ENCODE measurements at regions not wholly inside any gene's neighbourhood (a gene's known extent, or its start where the extent isn't known, plus 50 kb on each side); places are given as distances from the start of the nearest gene placed in this dataset.

DNA sequence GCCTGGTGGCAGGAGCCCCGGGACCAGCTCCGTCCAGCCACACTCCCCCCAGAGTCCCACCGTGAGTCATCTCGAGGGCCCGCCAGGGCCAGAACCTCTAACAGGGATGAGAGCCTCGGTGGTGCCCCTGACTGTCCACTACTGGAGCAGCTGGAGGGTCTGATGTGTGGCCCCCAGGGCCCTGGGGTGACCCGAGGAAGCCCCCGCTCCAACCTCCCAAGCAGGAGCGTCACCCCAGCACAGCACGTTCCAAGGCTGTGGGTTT, 135.9 kb upstream of the NKX1-1 start:
- Histone ChIP-seq H3K36me3 (ENCODE audit: control insufficient read depth, insufficient read depth, low read length) (no peaks in the 10 kb centered on the region), H3K4me3 (replicated peaks; ENCODE audit: low read depth, low read length) (no peak overlapping the region), H3K27me3 (replicated peaks; ENCODE audit: control insufficient read depth, insufficient read depth, low read length) (no peaks in the 10 kb centered on the region)
- TF ChIP-seq, protein P1, sequence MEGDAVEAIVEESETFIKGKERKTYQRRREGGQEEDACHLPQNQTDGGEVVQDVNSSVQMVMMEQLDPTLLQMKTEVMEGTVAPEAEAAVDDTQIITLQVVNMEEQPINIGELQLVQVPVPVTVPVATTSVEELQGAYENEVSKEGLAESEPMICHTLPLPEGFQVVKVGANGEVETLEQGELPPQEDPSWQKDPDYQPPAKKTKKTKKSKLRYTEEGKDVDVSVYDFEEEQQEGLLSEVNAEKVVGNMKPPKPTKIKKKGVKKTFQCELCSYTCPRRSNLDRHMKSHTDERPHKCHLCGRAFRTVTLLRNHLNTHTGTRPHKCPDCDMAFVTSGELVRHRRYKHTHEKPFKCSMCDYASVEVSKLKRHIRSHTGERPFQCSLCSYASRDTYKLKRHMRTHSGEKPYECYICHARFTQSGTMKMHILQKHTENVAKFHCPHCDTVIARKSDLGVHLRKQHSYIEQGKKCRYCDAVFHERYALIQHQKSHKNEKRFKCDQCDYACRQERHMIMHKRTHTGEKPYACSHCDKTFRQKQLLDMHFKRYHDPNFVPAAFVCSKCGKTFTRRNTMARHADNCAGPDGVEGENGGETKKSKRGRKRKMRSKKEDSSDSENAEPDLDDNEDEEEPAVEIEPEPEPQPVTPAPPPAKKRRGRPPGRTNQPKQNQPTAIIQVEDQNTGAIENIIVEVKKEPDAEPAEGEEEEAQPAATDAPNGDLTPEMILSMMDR (IDR thresholded peaks at IDR 0.05; ENCODE audit: insufficient read depth, low read length, poor library complexity, severe bottlenecking), result no peak
- no peak for DNase-seq (ENCODE audit: extremely low read depth, insufficient read length)

DNA sequence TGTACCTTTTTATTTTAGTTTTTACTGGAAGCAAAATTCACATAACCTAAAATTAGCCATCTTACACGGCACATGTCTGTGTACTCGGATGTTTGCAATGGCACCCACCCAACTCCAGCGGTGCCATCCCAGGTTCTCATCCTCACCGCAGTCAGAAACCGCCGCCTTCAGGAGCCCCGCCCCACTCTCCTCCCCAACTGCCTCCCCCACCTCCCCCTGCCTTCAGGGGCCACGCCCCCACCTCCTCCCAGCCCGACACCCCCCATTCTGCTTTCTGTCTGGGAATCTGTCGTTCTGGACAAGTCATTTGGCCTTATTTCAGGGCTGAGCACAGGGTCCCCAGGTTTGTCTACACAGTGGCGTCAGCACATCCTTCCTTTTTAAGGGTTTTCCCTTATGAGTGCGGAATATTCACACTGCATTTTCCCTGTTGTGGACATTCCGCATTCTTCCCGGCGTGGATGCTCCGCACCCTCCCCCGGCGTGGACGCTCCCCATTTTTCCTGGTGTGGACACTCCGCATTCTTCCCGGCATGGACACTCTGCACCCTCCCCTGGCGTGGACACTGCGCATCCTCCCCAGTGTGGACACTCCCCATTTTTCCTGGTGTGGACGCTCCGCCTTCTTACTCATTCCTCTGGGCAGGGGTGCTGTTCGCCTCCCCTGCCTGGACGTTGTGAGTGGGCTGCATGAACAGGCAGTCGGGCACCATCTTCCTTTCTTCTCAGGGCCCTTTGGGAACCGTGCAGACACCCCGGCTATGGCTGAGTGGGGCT, 135.4 kb upstream of the NKX1-1 start:
- H3K4me3 ChIP-seq (replicated peaks; ENCODE audit: low read depth, low read length), result no peak overlapping the region
- DNase-seq (ENCODE audit: extremely low read depth, insufficient read length), result no peak
- H3K36me3 ChIP-seq (ENCODE audit: control insufficient read depth, insufficient read depth, low read length), result no peaks in the 10 kb centered on the region
- TF ChIP-seq, protein P1 (IDR thresholded peaks at IDR 0.05; ENCODE audit: insufficient read depth, low read length, poor library complexity, severe bottlenecking), result no peak
- H3K27me3 ChIP-seq (replicated peaks; ENCODE audit: control insufficient read depth, insufficient read depth, low read length), result no peaks in the 10 kb centered on the region

DNA sequence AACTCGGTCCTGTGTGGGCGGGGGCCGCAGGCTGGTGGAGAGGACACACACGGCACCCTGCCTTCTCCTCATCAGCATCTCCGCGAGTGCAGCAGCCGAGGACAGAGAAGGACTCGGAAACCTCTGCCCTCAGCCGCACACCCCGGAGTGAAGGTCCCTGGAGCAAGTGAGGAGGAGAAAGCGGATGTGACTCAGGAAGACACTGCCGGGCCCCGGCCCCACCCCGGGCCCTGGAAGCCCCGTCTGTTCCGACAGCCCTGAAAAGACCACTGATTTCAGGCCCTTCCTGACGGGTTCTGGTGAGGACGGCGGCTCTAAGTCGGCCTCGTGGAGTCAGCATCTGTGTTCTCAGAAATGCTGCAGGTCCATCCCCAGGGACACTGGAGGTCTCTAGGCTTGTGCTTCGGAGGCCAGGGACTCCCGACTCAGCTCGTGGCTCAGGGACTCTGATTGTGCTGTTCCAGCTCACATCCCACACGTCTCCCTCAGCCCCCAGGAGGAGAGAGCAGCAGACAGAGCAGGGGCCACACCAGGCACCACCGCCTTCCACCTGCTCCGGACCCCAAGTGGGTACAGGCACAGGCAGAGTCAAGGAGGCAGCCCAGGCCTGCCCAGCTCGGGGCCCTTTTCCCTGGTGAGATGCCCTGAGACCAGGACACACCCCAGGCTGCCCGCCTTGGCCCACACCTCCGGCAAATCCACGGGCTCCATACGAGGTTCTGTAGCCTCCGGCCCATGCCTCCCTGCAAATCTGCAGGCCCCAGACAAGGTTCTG, 134.5 kb upstream of the NKX1-1 start:
- Histone ChIP-seq H3K36me3 (ENCODE audit: control insufficient read depth, insufficient read depth, low read length) (no peaks in the 10 kb centered on the region), H3K4me3 (replicated peaks; ENCODE audit: low read depth, low read length) (no peak overlapping the region), H3K27me3 (replicated peaks; ENCODE audit: control insufficient read depth, insufficient read depth, low read length) (no peaks in the 10 kb centered on the region)
- DNase-seq (ENCODE audit: extremely low read depth, insufficient read length), result no peak
- TF ChIP-seq, protein P1 (IDR thresholded peaks at IDR 0.05; ENCODE audit: insufficient read depth, low read length, poor library complexity, severe bottlenecking), result no peak

DNA sequence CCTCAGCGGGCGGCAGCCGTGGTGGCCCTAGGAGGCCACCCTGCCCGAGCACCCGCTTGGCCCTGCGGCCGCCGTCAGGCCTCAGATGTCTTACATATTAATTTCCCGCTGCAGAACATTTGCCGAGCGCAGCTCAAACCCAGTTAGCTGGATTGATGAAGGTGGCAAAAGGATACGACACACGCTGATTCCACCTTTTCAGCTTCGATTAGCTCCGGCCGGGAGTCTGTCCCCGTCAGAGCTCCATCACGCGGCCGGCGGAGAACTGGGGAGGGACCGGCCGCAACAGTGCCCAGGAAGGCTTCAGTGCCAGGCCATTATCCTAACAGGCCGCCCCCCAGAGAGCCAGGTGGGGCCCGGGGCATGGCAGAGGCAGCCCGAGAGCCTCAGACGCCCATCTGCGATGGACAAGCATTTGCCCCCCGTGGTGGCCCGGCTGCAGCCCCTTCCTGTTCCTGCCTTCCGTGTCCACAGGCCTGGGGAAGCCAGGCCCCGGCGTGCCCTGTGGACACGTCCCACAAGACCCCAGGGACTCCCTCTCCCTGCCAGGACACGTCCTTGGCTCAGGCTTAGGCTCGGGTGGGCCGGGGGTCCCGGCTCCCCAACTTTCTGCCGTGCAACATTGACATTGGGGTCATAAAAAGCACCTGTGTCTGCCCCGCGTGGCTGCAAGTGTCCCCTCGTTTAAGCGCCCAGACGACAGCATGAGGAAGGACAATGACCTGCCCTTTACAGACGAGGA, 133.8 kb upstream of the NKX1-1 start:
- Histone ChIP-seq H3K36me3 (ENCODE audit: control insufficient read depth, insufficient read depth, low read length) (no peaks in the 10 kb centered on the region), H3K27me3 (replicated peaks; ENCODE audit: control insufficient read depth, insufficient read depth, low read length) (no peaks in the 10 kb centered on the region), H3K4me3 (replicated peaks; ENCODE audit: low read depth, low read length) (no peak overlapping the region)
- no peak for DNase-seq (ENCODE audit: extremely low read depth, insufficient read length)
- TF ChIP-seq, protein P1 (IDR thresholded peaks at IDR 0.05; ENCODE audit: insufficient read depth, low read length, poor library complexity, severe bottlenecking), result no peak

DNA sequence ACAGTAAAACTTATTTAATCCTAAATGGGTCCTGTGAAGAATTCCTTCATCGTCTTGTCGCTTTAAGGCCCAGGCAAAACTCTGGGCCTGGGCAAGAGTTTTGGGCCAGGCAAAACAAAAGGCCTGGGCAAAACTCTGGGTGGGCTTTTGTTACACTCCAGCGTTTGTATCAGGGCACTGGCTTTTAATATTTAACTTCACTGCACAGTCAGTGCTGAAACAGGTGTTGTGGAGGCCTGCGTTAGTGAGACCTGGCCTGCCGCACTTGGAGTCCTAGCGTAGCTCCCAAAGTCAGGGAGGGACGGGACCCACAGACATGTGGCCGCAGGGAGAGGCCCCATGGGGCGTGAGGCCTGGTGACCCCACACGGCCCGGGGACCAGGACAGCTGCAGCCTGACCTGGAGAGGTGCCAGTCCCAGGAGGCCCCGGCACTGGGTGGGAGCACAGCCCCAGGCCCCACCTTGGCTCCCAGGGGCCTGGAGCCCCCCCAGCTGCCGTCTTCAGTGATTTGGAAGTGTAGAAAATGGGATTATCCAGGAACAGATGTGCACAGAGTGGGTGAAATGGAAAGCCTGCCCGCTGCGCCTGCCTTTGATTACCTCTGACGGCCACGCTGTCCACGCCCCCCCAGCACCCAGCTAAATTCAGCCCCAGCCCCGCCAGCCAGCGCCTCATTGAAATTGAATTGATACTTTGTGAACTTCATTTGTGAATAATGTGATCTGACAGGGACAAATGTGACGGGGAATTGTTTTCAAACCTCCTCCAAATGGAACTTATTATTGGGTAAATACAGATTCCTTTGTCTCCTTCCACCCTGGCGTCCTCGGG, 132.9 kb upstream of the NKX1-1 start:
- Histone ChIP-seq H3K36me3 (ENCODE audit: control insufficient read depth, insufficient read depth, low read length) (no peaks in the 10 kb centered on the region), H3K27me3 (replicated peaks; ENCODE audit: control insufficient read depth, insufficient read depth, low read length) (no peaks in the 10 kb centered on the region), H3K4me3 (replicated peaks; ENCODE audit: low read depth, low read length) (no peak overlapping the region)
- no peak for DNase-seq (ENCODE audit: extremely low read depth, insufficient read length)
- TF ChIP-seq, protein P1 (IDR thresholded peaks at IDR 0.05; ENCODE audit: insufficient read depth, low read length, poor library complexity, severe bottlenecking), result no peak
